ENCODE measurements at regions not wholly inside any gene's neighbourhood (a gene's known extent, or its start where the extent isn't known, plus 50 kb on each side); places are given as distances from the start of the nearest gene placed in this dataset.
"Not testable (repeated sequence)": the region's sequence is repeated elsewhere in the genome, so short reads cannot be mapped to it uniquely, and the experiment has no call there.

DNA sequence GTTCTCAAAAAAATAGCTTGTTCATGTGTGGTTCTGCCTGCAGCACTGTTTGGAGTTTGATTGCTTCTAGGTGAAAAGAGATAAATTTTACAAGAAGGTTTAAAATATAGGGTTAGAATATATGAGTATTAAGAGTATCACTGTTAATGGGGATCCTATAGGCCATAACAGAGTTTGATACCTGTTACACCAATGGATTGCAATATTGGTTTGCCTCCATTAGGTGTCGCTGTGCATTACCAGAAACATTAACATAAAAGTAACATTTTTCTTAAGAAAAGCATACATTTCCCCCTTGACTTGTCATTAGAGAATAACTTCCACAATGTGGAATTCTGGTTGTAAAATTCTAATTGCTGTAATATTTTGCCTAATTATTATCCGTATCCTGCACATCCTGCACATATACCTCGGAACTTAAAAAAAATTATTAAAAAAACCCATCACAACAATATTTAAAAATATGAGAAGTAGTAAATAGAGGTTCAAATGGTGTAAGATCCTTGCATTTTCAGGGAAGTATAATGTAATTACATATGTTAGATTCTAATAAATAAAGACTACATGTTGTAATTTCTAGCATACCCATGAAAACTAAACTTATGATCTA is 63.0 kb downstream of the CYP4A11 start:
- H3K4me1 ChIP-seq (ENCODE audit: low read depth); intact Hi-C loops (cut with DNase I, micrococcal nuclease); H3K4me3 ChIP-seq; H3K36me3 ChIP-seq (ENCODE audit: low read depth); ATAC-seq; H3K9me3 ChIP-seq: not testable (repeated sequence)
- peak in 1 of 3 donors; percentile 53 for DNase-seq
- TF ChIP-seq, protein P1, sequence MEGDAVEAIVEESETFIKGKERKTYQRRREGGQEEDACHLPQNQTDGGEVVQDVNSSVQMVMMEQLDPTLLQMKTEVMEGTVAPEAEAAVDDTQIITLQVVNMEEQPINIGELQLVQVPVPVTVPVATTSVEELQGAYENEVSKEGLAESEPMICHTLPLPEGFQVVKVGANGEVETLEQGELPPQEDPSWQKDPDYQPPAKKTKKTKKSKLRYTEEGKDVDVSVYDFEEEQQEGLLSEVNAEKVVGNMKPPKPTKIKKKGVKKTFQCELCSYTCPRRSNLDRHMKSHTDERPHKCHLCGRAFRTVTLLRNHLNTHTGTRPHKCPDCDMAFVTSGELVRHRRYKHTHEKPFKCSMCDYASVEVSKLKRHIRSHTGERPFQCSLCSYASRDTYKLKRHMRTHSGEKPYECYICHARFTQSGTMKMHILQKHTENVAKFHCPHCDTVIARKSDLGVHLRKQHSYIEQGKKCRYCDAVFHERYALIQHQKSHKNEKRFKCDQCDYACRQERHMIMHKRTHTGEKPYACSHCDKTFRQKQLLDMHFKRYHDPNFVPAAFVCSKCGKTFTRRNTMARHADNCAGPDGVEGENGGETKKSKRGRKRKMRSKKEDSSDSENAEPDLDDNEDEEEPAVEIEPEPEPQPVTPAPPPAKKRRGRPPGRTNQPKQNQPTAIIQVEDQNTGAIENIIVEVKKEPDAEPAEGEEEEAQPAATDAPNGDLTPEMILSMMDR (IDR thresholded peaks at IDR 0.05), result peak; percentile 25

DNA sequence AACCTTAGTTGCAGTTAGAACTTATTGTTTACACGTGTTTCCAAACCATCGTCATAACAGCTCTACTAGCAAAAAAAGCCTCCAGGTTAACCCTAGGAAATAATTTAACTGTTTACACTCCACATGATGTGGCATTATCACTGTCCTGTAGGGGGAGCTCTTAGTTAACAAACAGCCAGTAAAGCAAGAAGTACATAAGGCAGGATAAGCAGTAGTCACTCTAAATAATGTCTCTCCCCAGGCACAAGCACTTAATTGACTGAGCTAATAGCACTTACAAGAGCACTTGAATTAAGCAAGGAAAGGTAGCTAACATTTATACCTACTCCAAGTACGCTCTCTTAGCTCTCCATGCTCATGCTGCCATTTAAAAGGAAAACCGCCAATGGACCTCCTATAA is 65.2 kb downstream of the CYP4A11 start:
- intact Hi-C loops (cut with DNase I, micrococcal nuclease); H3K9me3 ChIP-seq: not testable (repeated sequence)

More for the DNA sequence above, 65.2 kb downstream of the CYP4A11 start:
- H3K4me1 ChIP-seq (ENCODE audit: low read depth); DNase-seq; H3K36me3 ChIP-seq (ENCODE audit: low read depth); H3K4me3 ChIP-seq: not testable (repeated sequence)
- peak; percentile 28 for ATAC-seq
